AG04450 (cell line): ENCODE measurements at regions not wholly inside any gene's neighbourhood (a gene's known extent, or its start where the extent isn't known, plus 50 kb on each side); places are given as distances from the start of the nearest gene placed in this dataset.

ENCODE experiments used
- CTCF ChIA-PET: fragments of 300-600, 350-600 bp; formaldehyde crosslinking; extraction: SDS; loops from one replicate; lab custom pipeline; 2022; ENCODE audit warnings: antibody characterized with exemption, inconsistent platforms; lab: Charles Lee
- POLR2A ChIA-PET: fragments of 350-600 bp; formaldehyde crosslinking; extraction: SDS; loops from one replicate; lab custom pipeline; 2021; ENCODE audit warnings: antibody characterized with exemption, inconsistent platforms; lab: Yijun Ruan, JAX
- DNase-seq: peaks from one replicate; pipeline ENCODE4 v3.0.0-alpha.2; 2011; ENCODE audit warnings: low read depth, low spot score
- H3K27ac ChIP-seq: one replicate; pipeline ENCODE4 v1.5.1; 2012; ENCODE audit warnings: low read depth, low read length, control low read depth
- H3K27me3 ChIP-seq: one replicate; pipeline ENCODE4 v1.6.0; 2012; ENCODE audit warnings: low read length; ENCODE audit not compliant: control insufficient read depth, insufficient read depth
- H3K4me3 ChIP-seq: 2 replicates; pipeline ENCODE4 v1.5.1; 2011; ENCODE audit warnings: mild to moderate bottlenecking, low read depth, low read length, control low read depth
- H3K9me3 ChIP-seq: 2 replicates; pipeline ENCODE4 v1.5.1; 2012; ENCODE audit warnings: low read length; ENCODE audit not compliant: control insufficient read depth, insufficient read depth
- CTCF ChIP-seq: IDR thresholded peaks from 2 replicates; pipeline ENCODE4 v1.5.1; 2011; ENCODE audit warnings: low read depth, low read length, control low read depth, inconsistent platforms

GRCh38 chr5:167905919-167906853, 385.3 kb upstream of the WWC1 start:
- DNase-seq = no peak
- H3K27me3 ChIP-seq = no peaks in the 10 kb centered on the region
- CTCF ChIA-PET = interaction anchor here (0.6 kb wide), 1 partner anchor 313 kb away, joined by 4 read pairs; no protein-coding TSS in a partner anchor
- no peaks in the 10 kb centered on the region for H3K9me3 ChIP-seq
- POLR2A ChIA-PET = interaction anchor here (0.6 to 1.1 kb wide), 2 partner anchors 20 to 88 kb away, joined by 3 read pairs; no protein-coding TSS in a partner anchor
- no peak overlapping the region for H3K27ac ChIP-seq
- H3K4me3 ChIP-seq = no peak overlapping the region
- no peak for TF ChIP-seq CTCF

- no peak overlapping the region for H3K27ac ChIP-seq
- no peak overlapping the region for H3K4me3 ChIP-seq
- no peaks in the 10 kb centered on the region for H3K27me3 ChIP-seq
- no peaks in the 10 kb centered on the region for H3K9me3 ChIP-seq
- CTCF ChIA-PET = no interaction called here
- DNase-seq = no peak
- TF ChIP-seq CTCF = no peak
- POLR2A ChIA-PET = no interaction called here
Observed at GRCh38 chr5:167908606-167909005, 382.8 kb upstream of the WWC1 start.

- CTCF ChIA-PET = interaction anchor here (0.5 kb wide), 1 partner anchor 324 kb away, joined by 3 read pairs; no protein-coding TSS in a partner anchor
- no peak for DNase-seq
- TF ChIP-seq CTCF = no peak
Observed at GRCh38 chr5:167912941-167913665, 378.3 kb upstream of the WWC1 start.

GRCh38 chr5:167915237-167915636, 376.2 kb upstream of the WWC1 start:
- CTCF ChIA-PET = no interaction called here
- no peak for TF ChIP-seq CTCF
- Histone ChIP-seq H3K27me3 (no peaks in the 10 kb centered on the region), H3K9me3 (no peaks in the 10 kb centered on the region), H3K4me3 (no peak overlapping the region), H3K27ac (no peak overlapping the region)
- DNase-seq = no peak
- POLR2A ChIA-PET = no interaction called here

More at GRCh38 chr5:167912941-167913665, 378.3 kb upstream of the WWC1 start:
- Histone ChIP-seq H3K9me3 (no peaks in the 10 kb centered on the region), H3K27me3 (no peaks in the 10 kb centered on the region), H3K27ac (no peak overlapping the region), H3K4me3 (no peak overlapping the region)
- POLR2A ChIA-PET = no interaction called here
